C4-2B (cell line): ENCODE measurements at regions not wholly inside any gene's neighbourhood (a gene's known extent, or its start where the extent isn't known, plus 50 kb on each side); places are given as distances from the start of the nearest gene placed in this dataset.

ENCODE experiments used
- CTCF ChIP-seq: fragments of 450-650 bp; conservative IDR thresholded peaks from 2 replicates; pipeline ENCODE4 v1.5.1; 2017; ENCODE audit warnings: mild to moderate bottlenecking
- ZFX ChIP-seq: fragments of 450-650 bp; IDR thresholded peaks from 2 replicates; pipeline ENCODE4 v1.6.1; 2017

GRCh38 chr1:99173282-99173681 is 91.0 kb upstream of the PLPPR4 start:
- no peak for TF ChIP-seq CTCF
- no peak for TF ChIP-seq ZFX
